Thyroid gland (tissue), 4 donors: ENCODE measurements at regions not wholly inside any gene's neighbourhood (a gene's known extent, or its start where the extent isn't known, plus 50 kb on each side); places are given as distances from the start of the nearest gene placed in this dataset.
"Not testable (repeated sequence)": the region's sequence is repeated elsewhere in the genome, so short reads cannot be mapped to it uniquely, and the experiment has no call there.

Experiments used
- DNase-seq, 2 donors: peaks; one replicate each; pipeline ENCODE4 v3.0.0-alpha.2; 2019
- H3K27ac ChIP-seq, 3 donors: fragments of 200-600 bp; sonication (generic); 1 replicate in 2 of 3; 2 replicates in 1 of 3; pipeline ENCODE4 v1.5.1; 2016 to 2019; ENCODE audit warnings: mild to moderate bottlenecking in 1 of 3, moderate library complexity in 1 of 3
- H3K27me3 ChIP-seq: fragments of 200-600 bp; sonication (generic); one replicate; pipeline ENCODE4 v1.5.1; 2019
- H3K36me3 ChIP-seq, 2 donors: fragments of 200-600 bp; sonication (generic); one replicate each; pipeline ENCODE4 v1.5.1; 2016 to 2019
- H3K4me1 ChIP-seq, 2 donors: fragments of 200-600 bp; sonication (generic); one replicate each; pipeline ENCODE4 v1.5.1; 2017 to 2019
- H3K4me3 ChIP-seq, 3 donors: fragments of 200-600 bp; sonication (generic); replicated peaks in 1 of 3; 1 replicate in 2 of 3; 2 replicates in 1 of 3; pipeline ENCODE4 v1.5.1; 2016; ENCODE audit warnings: mild to moderate bottlenecking in 1 of 3
- H3K9me3 ChIP-seq: fragments of 200-600 bp; sonication (generic); one replicate; pipeline ENCODE4 v1.5.1; 2017
- CTCF ChIP-seq, 6 experiments: fragments of 200-600 bp in 3 of 6; fragments of 450-650 bp in 3 of 6; sonication (generic) in 3 of 6; IDR thresholded peaks; one replicate each; pipeline ENCODE4 v1.5.1; 2016 to 2019; ENCODE audit warnings: antibody characterized with exemption in 6 of 6, mild to moderate bottlenecking in 2 of 6, inconsistent platforms in 1 of 6, moderate library complexity in 1 of 6
- POLR2A ChIP-seq, 2 donors: fragments of 450-650 bp; IDR thresholded peaks; one replicate each; pipeline ENCODE4 v1.6.1; 2017; ENCODE audit warnings: antibody characterized with exemption in 2 of 2, mild to moderate bottlenecking in 2 of 2, moderate library complexity in 1 of 2
- WGBS, 2 donors: methylation state at CpG; one replicate each; pipeline ENCODE4 v1.1.5; 2017; 5-methylcytosine and 5-hydroxymethylcytosine counted together
- intact Hi-C: fragments of 100-400 bp; cut with DNase I; formaldehyde crosslinking; loops from one replicate; pipeline ENCODE4 v1.15.1; 2023

DNA sequence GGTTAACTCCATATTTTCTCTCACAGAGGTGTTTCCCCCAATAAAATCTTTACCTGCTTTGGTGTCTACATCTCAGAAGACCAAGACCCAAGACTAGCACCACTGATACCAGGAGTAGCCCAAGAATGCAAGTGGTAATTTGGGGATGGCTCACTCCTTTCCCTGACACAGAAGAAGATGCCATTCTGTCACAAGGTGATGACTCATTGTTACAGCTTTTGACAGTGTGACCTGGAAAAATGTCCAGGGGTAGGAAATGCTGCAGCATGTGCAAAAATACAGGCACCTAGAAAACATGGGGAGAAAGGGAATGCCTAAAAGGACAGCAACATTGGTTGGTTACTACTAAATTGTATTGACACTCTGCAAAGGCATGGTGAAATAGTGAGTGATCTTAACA lies 254.0 kb upstream of the GJE1 start:
- TF ChIP-seq CTCF (IDR thresholded peaks at IDR 0.05) (no peak), POLR2A (IDR thresholded peaks at IDR 0.05) (no peak)
- no peaks in the 10 kb centered on the region for H3K36me3 ChIP-seq
- intact Hi-C loops: no loop called here
- no peak overlapping the region for H3K27ac ChIP-seq
- no peak for DNase-seq
- no peaks in the 10 kb centered on the region for H3K4me1 ChIP-seq
- H3K27me3 ChIP-seq: no peaks in the 10 kb centered on the region
- no peak overlapping the region for H3K4me3 ChIP-seq
- no peaks in the 10 kb centered on the region for H3K9me3 ChIP-seq

DNA sequence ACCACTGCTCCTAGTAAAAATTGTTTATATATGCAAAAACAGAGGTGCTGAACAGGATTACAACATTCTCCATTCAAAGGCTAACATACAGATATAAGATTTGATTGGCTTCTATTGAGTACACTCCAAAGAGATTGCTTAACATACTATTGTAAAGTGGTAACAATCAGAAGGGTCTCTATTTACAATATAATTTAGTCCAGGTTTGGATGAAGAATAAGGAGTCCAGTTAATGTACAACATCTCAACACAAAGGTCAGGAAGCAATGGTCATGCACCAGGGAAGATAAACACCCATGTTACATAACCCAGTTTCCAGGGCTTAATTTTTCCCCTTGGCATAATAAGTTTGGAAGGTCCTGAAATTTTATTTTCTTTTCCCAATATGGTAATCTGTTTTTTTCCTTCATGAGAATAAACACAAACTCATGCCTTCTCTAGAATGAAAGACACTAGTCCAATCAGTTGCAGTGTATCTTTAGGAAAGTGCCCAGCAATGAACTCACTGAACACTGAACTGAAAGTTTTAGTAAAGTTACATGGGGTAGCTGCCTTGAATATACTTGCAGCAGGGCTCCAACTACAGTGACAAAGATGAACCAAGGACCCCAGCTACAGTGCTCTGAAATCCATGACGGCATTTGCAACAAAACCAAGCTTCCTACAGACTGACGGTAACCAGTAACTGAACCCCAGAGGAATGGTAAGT lies 255.3 kb upstream of the GJE1 start:
- Histone ChIP-seq H3K9me3 (no peaks in the 10 kb centered on the region), H3K4me3 (no peak overlapping the region), H3K27ac (no peak overlapping the region), H3K36me3 (no peaks in the 10 kb centered on the region), H3K4me1 (no peaks in the 10 kb centered on the region), H3K27me3 (no peaks in the 10 kb centered on the region)
- WGBS, 2 donors: 79 to 94% methylated on average over 2 of the region's 2 CpGs
- DNase-seq: no peak
- TF ChIP-seq POLR2A (IDR thresholded peaks at IDR 0.05) (no peak), CTCF (IDR thresholded peaks at IDR 0.05) (no peak)
- intact Hi-C loops: no loop called here

DNA sequence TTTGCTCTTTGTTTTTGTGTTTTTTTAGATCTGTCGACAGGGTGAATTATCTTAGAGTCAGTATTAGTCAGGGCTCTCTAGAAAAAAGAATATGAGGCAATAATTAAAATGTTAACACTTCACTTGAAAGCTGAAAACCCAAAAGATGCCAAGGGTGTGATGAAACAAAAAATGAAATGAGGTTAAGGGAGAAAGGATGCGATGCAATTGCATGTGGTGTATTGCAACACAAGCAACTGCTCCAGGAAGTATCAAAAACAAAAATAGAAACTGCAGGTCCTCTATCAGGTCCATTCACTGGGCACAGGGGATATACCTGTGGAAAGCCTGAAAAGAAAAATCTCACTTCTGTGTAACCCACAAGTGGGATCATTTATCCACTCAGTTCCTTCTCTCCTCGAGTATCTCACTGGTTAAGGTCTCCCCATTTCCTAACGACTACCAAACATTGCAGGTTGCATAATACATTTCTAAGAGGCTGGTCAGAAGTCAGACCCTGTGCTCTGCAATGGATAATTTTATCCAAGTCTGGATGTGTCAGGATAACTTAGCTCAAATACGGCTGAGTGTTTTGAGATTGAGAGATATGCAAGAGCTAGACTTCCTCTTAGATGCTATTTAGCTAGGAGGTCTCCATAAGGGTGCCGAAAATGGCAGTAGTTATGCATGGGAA lies 257.7 kb upstream of the GJE1 start:
- Histone ChIP-seq H3K9me3 (no peaks in the 10 kb centered on the region), H3K4me3 (no peak overlapping the region), H3K27me3 (no peaks in the 10 kb centered on the region), H3K27ac (no peak overlapping the region), H3K4me1 (no peaks in the 10 kb centered on the region), H3K36me3 (no peaks in the 10 kb centered on the region)
- intact Hi-C loops: no loop called here
- 75 to 76% methylated on average over 6 of the region's 6 CpGs for WGBS, 2 donors
- TF ChIP-seq POLR2A (IDR thresholded peaks at IDR 0.05): no peak
- no peak for DNase-seq

DNA sequence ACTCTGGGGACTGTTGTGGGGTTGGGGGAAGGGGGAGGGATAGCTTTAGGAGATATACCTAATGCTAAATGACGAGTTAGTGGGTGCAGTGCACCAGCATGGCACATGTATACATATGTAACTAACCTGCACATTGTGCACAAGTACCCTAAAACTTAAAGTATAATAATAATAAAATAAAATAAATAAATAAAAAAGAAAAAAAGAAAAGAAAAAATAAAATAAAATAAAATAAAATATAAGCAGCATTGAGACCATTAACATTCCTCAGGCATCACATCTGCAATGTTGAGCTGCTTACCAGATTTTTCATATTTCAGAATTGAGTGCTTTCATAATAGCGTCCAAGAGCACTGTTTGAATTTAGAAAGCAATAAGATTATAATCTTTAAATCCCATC lies 263.2 kb upstream of the GJE1 start:
- DNase-seq, H3K27ac ChIP-seq, H3K27me3 ChIP-seq, H3K4me3 ChIP-seq, H3K4me1 ChIP-seq, H3K36me3 ChIP-seq, H3K9me3 ChIP-seq, intact Hi-C loops: not testable (repeated sequence)
- WGBS, 2 donors: 81 to 82% methylated on average over 2 of the region's 2 CpGs

GRCh38 chr6:141867767-141868166 lies 265.0 kb upstream of the GJE1 start:
- no peak overlapping the region for H3K4me3 ChIP-seq
- WGBS, 2 donors: 51 to 72% methylated on average over 6 of the region's 6 CpGs
- no peak for DNase-seq
- H3K4me1 ChIP-seq: no peaks in the 10 kb centered on the region
- no peaks in the 10 kb centered on the region for H3K36me3 ChIP-seq
- H3K9me3 ChIP-seq: no peaks in the 10 kb centered on the region
- H3K27ac ChIP-seq: no peak overlapping the region
- intact Hi-C loops: no loop called here
- no peaks in the 10 kb centered on the region for H3K27me3 ChIP-seq
- TF ChIP-seq POLR2A (IDR thresholded peaks at IDR 0.05): no peak
- TF ChIP-seq CTCF (IDR thresholded peaks at IDR 0.05): no peak

- no peak for DNase-seq
- Histone ChIP-seq H3K27me3 (no peaks in the 10 kb centered on the region), H3K27ac (no peak overlapping the region), H3K36me3 (no peaks in the 10 kb centered on the region), H3K4me1 (no peaks in the 10 kb centered on the region), H3K4me3 (no peak overlapping the region), H3K9me3 (no peaks in the 10 kb centered on the region)
- intact Hi-C loops: no loop called here
- TF ChIP-seq CTCF (IDR thresholded peaks at IDR 0.05) (no peak), POLR2A (IDR thresholded peaks at IDR 0.05) (no peak)
- 53 to 55% methylated on average over 2 of the region's 2 CpGs for WGBS, 2 donors
These were observed 265.8 kb upstream of the GJE1 start for GRCh38 chr6:141866731-141867497.
